ENCODE measurements at regions not wholly inside any gene's neighbourhood (a gene's known extent, or its start where the extent isn't known, plus 50 kb on each side); places are given as distances from the start of the nearest gene placed in this dataset.

DNA sequence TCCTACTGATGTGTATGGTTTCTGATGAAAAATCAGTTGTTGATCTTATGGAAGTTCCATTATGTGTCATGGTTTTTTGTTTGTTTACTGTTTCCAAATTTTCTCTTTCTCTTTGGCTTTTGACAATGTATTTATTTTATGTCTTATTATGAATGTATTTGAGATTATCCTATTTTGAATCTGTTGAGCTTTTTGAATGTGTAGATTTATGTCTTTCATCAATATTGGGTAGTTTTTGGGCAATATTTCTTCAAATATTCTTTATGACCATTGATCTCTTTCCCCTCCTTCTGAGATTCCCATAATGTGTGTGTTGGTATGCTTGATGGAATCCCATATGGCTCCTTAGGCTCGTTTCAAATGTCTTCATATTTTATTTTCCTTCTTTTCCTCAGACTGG, 80.5 kb upstream of the FAM47C start:
- TF ChIP-seq EP300 (IDR thresholded peaks at IDR 0.05; ENCODE audit: borderline replicate concordance) (no peak), YY1 (IDR thresholded peaks at IDR 0.05; ENCODE audit: low read depth) (no peak), TCF12 (IDR thresholded peaks at IDR 0.05; ENCODE audit: low read depth) (no peak), ZBTB7A (IDR thresholded peaks at IDR 0.05; ENCODE audit: low read depth) (no peak)
- TF ChIP-seq, protein P1, sequence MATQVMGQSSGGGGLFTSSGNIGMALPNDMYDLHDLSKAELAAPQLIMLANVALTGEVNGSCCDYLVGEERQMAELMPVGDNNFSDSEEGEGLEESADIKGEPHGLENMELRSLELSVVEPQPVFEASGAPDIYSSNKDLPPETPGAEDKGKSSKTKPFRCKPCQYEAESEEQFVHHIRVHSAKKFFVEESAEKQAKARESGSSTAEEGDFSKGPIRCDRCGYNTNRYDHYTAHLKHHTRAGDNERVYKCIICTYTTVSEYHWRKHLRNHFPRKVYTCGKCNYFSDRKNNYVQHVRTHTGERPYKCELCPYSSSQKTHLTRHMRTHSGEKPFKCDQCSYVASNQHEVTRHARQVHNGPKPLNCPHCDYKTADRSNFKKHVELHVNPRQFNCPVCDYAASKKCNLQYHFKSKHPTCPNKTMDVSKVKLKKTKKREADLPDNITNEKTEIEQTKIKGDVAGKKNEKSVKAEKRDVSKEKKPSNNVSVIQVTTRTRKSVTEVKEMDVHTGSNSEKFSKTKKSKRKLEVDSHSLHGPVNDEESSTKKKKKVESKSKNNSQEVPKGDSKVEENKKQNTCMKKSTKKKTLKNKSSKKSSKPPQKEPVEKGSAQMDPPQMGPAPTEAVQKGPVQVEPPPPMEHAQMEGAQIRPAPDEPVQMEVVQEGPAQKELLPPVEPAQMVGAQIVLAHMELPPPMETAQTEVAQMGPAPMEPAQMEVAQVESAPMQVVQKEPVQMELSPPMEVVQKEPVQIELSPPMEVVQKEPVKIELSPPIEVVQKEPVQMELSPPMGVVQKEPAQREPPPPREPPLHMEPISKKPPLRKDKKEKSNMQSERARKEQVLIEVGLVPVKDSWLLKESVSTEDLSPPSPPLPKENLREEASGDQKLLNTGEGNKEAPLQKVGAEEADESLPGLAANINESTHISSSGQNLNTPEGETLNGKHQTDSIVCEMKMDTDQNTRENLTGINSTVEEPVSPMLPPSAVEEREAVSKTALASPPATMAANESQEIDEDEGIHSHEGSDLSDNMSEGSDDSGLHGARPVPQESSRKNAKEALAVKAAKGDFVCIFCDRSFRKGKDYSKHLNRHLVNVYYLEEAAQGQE (IDR thresholded peaks at IDR 0.05; ENCODE audit: low read depth) = no peak
- TF ChIP-seq, protein P2, sequence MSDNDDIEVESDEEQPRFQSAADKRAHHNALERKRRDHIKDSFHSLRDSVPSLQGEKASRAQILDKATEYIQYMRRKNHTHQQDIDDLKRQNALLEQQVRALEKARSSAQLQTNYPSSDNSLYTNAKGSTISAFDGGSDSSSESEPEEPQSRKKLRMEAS (IDR thresholded peaks at IDR 0.05) = no peak

Data from Ishikawa (cell line).